ENCODE measurements at regions not wholly inside any gene's neighbourhood (a gene's known extent, or its start where the extent isn't known, plus 50 kb on each side); places are given as distances from the start of the nearest gene placed in this dataset.

DNA sequence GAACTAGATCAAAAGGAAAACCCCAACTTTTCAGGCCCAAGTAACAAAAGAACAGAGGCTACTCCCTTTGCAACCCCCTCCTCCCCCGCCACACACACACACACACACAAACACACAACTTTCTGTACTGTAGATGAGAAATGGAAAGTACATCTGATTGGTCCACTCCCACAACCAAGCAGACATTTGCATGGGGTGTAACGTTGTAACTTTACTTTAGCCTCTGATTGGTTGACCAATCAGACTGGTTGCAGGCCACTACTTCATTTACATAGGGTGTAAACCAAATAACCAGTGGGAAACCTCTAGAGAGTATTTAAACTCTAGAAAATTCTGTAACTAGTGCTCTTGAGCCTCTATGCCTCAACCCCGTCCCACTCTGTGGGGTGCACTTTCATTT lies 425.5 kb downstream of the GXYLT1 start:
- no peak overlapping the region for H3K27ac Mint-ChIP-seq
- H3K4me3 Mint-ChIP-seq: no peak overlapping the region
- intact Hi-C loops (cut with micrococcal nuclease): no loop called here
- no peaks in the 10 kb centered on the region for H3K36me3 Mint-ChIP-seq (ENCODE audit: low read depth)
- H3K27me3 Mint-ChIP-seq: no peaks in the 10 kb centered on the region
- ChIA-PET POLR2A (no interaction called here), CTCF (no interaction called here)
- no peak for DNase-seq
- no peaks in the 10 kb centered on the region for H3K4me1 Mint-ChIP-seq
- no peak for ATAC-seq (ENCODE audit: low read depth)
- TF ChIP-seq, protein P1, sequence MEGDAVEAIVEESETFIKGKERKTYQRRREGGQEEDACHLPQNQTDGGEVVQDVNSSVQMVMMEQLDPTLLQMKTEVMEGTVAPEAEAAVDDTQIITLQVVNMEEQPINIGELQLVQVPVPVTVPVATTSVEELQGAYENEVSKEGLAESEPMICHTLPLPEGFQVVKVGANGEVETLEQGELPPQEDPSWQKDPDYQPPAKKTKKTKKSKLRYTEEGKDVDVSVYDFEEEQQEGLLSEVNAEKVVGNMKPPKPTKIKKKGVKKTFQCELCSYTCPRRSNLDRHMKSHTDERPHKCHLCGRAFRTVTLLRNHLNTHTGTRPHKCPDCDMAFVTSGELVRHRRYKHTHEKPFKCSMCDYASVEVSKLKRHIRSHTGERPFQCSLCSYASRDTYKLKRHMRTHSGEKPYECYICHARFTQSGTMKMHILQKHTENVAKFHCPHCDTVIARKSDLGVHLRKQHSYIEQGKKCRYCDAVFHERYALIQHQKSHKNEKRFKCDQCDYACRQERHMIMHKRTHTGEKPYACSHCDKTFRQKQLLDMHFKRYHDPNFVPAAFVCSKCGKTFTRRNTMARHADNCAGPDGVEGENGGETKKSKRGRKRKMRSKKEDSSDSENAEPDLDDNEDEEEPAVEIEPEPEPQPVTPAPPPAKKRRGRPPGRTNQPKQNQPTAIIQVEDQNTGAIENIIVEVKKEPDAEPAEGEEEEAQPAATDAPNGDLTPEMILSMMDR (IDR thresholded peaks at IDR 0.05): no peak
- peaks cover 3% of the 10 kb centered on the region for H3K9me3 Mint-ChIP-seq

DNA sequence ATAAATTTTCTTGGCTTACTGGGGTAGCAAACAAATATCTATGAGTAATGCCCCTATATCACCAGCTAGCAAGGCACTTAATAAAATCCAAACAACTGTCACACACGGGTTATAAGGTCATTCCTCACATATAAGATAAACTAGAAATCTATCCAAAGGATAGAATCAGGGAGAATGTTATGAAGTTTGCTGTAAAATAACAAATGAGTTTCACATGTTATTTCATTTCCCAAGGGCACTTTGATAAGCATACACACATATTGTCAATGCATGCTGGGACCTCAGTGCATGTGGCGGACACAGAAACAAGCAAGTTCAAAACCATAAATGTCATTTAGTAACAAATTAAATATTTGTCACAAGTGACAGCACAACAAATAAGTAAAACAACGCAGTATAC lies 429.4 kb downstream of the GXYLT1 start:
- TF ChIP-seq, protein P1 (IDR thresholded peaks at IDR 0.05): no peak
- intact Hi-C loops (cut with micrococcal nuclease): no loop called here
- no peaks in the 10 kb centered on the region for H3K27me3 Mint-ChIP-seq
- no peak overlapping the region for H3K27ac Mint-ChIP-seq
- no peak for DNase-seq
- H3K4me3 Mint-ChIP-seq: no peak overlapping the region
- peaks cover under 1% of the 10 kb centered on the region for H3K9me3 Mint-ChIP-seq
- ATAC-seq (ENCODE audit: low read depth): no peak
- H3K4me1 Mint-ChIP-seq: no peaks in the 10 kb centered on the region
- H3K36me3 Mint-ChIP-seq (ENCODE audit: low read depth): no peaks in the 10 kb centered on the region
- POLR2A ChIA-PET: no interaction called here
- CTCF ChIA-PET: no interaction called here

DNA sequence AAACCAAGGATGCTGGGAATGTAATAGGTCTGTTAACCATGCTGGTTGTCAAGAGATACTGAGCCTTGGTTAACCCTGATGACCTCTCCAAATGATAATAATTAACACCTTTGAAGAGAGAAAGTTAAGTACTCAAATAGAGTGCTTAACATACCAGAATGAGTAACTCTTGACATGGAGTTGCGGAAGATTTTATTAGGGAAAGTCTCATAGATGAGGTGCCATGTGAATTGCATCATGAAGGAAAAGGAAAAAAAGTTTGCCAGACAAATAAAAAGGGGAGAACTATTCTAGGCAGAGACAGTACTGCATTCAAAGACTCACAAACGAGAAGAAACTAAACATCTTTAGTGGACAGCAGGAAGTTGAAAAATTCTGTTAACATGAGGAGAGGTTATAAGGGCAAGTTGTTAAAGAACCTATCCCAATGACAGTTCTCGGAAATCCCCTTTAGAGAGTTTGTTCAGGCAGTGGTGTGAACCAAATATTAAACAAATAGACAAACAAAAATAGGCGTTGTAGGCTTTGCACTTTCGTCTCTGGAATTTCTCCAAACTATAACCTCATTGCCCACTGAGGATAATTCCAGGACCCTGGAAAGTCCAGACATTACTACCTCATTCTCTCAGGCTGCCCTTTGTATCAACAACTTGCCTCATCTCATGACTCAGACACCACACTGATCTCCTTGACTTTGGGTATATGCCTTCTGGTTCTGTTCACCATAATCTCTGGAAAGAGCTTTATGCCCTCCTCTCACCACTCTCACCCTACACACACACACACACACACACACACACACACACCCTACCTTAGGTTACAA lies 435.0 kb downstream of the GXYLT1 start:
- ChIA-PET POLR2A (no interaction called here), CTCF (no interaction called here)

DNA sequence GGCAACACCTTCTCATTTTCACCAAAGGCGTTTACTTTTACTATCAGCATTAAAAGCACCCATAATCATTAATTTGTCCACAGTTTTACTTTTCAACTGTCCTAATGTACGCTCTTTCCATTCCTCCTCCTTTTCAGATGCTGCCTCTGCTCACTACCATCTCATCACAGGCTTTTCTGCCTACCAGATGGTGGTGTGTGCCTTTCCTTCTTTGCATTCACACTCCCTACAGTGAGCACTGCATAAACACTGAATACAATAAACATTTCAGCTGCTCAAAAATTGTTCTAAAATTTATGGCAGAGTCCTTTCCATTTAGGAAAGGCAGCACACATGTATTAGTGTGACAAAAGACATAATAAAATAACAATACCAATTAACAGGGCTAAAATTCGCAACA lies 435.7 kb downstream of the GXYLT1 start:
- Mint-ChIP-seq H3K9me3 (no peaks in the 10 kb centered on the region), H3K36me3 (ENCODE audit: low read depth) (no peaks in the 10 kb centered on the region), H3K4me3 (no peak overlapping the region), H3K27ac (no peak overlapping the region), H3K27me3 (no peaks in the 10 kb centered on the region), H3K4me1 (no peaks in the 10 kb centered on the region)
- ChIA-PET POLR2A (no interaction called here), CTCF (no interaction called here)
- intact Hi-C loops (cut with micrococcal nuclease): no loop called here
- ATAC-seq (ENCODE audit: low read depth) (no peak), DNase-seq (no peak)
- TF ChIP-seq, protein P1 (IDR thresholded peaks at IDR 0.05): no peak

More for the DNA sequence above, 435.0 kb downstream of the GXYLT1 start:
- intact Hi-C loops (cut with micrococcal nuclease): no loop called here
- ATAC-seq (ENCODE audit: low read depth) (no peak), DNase-seq (no peak)
- Mint-ChIP-seq H3K36me3 (ENCODE audit: low read depth) (no peaks in the 10 kb centered on the region), H3K4me3 (no peak overlapping the region), H3K4me1 (no peaks in the 10 kb centered on the region), H3K9me3 (no peaks in the 10 kb centered on the region), H3K27me3 (no peaks in the 10 kb centered on the region), H3K27ac (no peak overlapping the region)
- TF ChIP-seq, protein P1 (IDR thresholded peaks at IDR 0.05): no peak

DNA sequence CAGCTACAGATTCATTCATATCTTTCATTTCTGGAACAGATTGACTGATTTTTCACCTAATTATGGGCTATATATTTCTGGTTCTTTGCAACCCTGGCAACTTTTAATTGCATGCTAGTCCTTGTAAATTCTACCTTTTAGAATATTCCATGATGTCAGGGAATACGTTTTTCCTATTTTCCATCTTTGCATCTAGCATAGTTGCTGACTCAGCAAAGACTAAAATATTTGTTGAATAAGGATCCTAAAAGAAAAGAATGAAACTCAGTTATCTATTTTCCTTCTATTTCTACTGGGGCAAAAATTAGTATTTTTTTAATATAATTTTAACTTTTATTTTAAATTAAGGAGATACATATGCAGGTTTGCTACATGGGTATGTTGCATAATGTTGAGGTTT lies 438.3 kb downstream of the GXYLT1 start:
- H3K4me1 Mint-ChIP-seq: no peaks in the 10 kb centered on the region
- H3K27ac Mint-ChIP-seq: no peak overlapping the region
- TF ChIP-seq, protein P1 (IDR thresholded peaks at IDR 0.05): no peak
- ChIA-PET CTCF (no interaction called here), POLR2A (no interaction called here)
- DNase-seq (no peak), ATAC-seq (ENCODE audit: low read depth) (no peak)
- H3K36me3 Mint-ChIP-seq (ENCODE audit: low read depth): no peaks in the 10 kb centered on the region
- intact Hi-C loops (cut with micrococcal nuclease): no loop called here
- no peak overlapping the region for H3K4me3 Mint-ChIP-seq
- H3K9me3 Mint-ChIP-seq: no peaks in the 10 kb centered on the region
- H3K27me3 Mint-ChIP-seq: no peaks in the 10 kb centered on the region

All from activated B cell treated with CpG ODN at 0.5 μM for 24 hours (primary cell).